SK-N-DZ (cell line): ENCODE measurements at regions not wholly inside any gene's neighbourhood (a gene's known extent, or its start where the extent isn't known, plus 50 kb on each side); places are given as distances from the start of the nearest gene placed in this dataset.
A peak's percentile ranks its signal among the peaks of the same experiment; 100 is the strongest.
"Not testable (repeated sequence)": the region's sequence is repeated elsewhere in the genome, so short reads cannot be mapped to it uniquely, and the experiment has no call there.

Source experiments
- DNase-seq: peaks from one replicate; pipeline ENCODE4 v3.0.0-alpha.2; 2015; ENCODE audit warnings: low spot score

- no peak for DNase-seq
Observed at GRCh38 chr6:97450087-97450486, 167.1 kb upstream of the MMS22L start.

DNA sequence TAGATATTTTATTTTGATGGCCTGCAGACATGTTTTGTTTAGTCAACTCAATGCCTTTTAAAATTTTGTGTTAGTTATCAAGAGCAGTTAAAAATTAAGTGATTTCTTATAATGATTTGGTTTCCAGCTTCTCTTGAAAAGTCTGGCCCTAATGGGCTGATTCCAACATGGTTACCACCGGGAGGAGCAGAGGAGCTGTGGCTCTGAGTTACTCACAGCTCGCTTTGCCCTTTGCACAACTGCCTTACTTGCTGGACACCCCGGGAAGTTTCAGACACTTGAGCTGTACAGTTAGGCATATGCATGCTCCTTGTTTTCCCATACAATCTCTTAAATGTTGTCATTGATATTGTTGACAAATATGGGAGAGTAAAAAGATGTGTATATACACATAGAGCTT is 173.1 kb upstream of the MMS22L start:
- DNase-seq, result no peak

DNA sequence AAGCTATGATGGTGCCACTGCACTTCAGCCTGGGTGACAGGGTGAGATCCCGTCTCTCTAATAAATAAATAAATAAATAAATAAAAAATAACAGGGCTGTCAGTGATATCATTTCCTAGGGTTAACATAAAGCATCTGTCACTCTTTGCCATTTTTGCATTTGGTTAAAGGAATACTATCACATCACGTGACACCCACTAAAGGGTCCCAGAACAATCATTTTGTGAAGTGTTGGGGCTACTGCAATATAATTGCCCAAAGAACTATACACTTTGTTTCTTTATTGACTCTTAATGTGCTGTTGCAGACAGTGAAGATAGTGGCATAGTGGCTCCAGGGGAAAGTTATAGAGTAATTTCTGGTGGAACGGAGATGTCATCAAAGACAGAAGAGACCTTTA is 176.5 kb upstream of the MMS22L start:
- no peak for DNase-seq

- DNase-seq, result no peak
Observed at GRCh38 chr6:97459986-97460385, 177.0 kb upstream of the MMS22L start.

DNA sequence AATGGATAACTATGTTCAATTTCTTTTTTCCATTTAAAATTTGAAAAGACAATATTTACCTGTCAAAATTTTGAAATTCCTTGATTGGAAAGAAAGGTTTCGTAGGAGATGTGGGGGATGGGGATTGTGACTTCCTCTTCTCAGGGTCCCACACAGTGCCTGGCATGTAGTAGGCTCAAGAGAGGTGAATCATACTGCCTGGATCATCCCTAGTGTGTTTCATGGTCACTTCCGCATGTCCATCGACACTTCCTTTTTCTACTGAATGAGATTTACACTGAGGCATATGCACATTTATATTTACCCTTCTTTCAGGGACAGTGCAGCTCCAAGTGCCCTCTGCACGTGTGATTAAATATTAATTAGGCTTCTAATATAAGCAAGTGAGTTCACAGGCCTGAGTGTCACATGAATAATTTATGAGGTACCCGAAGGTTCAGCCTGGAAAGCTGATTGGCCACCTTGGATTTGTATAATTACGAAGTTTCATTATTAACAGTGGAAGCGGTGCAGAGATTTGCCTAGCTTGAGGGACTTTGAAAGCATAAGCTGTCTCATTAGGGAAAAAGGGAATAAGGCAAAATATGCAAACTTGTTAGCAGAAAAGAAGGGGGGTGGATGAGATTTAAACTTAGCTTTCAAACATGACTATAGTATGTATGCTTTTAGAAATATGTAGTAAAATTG is 177.5 kb upstream of the MMS22L start:
- DNase-seq, result no peak

DNA sequence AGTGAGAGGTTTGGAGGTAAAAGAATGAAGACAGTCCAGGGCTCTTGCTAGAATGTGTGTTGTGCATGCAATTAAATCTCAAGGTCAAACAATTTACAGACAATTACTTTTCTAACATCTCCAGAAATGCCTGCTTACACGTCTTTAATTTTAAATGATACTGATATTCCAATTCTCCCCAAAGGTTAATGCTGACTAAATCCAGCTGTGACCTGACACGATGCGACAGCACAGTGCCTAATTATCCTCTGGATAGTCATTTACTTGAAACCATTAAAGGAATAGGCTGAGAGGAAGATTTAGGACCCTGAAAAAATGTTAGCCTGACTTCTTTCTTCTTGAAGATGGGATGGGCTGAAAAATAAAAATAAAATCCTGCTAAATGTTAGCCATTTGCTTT is 178.2 kb upstream of the MMS22L start:
- DNase-seq, result no peak

DNA sequence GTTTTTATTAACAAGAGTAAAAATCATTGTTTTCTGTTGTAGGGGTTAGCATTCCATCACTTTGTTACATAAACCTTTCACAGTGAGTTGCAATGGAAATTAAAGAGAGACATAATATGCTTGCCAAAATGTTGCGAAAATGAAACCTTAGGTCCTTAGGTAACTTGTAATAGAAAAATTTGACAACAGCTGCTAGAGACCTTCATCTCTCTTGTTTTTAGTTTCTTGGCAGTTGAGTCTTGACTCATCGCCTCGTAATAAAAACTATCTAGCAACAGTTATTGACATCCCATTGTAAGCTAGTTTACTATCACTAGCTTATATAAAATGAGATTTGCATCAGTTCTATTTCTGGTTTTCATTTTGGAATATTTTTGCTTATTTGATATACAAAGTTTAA is 179.0 kb upstream of the MMS22L start:
- no peak for DNase-seq

DNA sequence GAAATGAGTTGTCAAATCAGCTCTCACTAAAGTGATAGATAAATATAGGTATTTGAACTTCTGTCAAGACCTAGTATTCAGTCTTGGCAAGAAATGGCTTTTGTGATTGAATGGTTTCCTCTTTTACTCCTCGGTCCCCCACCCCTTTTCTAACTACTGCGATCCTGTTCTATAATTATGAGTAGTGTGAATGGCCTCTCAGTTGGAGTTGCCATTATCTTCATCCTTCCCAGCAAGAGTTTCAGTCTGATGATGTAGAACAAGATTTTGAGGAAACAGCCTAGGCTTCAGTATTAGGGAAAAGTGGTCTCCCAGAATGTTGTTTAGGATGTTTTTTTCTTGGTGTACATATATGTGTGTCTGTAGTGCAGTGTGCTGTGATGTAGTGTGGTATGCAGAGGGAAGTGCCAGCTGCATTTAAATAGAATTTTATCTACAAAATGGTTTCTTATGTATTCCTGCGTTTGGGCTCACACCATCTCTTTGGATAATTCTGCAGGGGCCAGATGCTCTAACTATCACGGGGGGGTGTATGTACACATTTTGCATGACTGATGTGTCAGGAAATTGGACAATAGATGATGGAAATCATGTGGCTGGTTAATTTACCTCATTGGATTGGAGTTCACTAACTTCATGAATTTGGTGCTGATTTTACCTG is 180.1 kb upstream of the MMS22L start:
- no peak for DNase-seq

DNA sequence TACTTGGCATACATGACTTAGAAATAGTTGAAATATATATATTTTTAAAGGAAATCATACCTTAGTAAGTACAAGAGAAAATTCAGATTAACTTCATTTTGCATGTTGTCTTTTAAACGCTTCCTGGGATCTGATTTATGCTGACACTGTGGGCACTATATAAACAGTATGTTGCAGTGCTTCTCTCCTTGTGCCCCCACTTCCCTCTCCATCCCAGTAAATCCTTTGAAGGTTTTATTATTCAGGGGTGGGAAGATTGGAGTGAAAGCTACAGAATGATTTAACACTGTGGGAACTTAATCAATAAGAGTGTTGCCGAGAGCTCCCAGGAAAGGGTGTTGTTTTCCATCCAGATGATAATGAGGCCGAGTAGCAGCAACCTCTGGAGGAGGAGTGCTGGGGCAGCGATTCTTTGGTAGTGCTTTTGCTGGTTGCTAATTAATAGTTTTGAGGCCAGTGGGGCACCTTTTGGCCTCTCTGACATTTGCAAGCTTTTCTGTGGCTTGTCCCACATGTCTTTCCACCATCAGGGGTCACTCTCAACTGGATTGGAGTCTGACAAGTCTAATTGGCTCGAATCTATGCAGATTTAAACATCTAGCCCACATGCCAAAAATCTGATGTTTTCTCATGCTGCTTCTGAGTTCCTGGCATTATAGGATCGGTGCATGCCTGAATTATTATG is 183.0 kb upstream of the MMS22L start:
- no peak for DNase-seq

GRCh38 chr6:97468981-97469380 is 186.0 kb upstream of the MMS22L start:
- no peak for DNase-seq

DNA sequence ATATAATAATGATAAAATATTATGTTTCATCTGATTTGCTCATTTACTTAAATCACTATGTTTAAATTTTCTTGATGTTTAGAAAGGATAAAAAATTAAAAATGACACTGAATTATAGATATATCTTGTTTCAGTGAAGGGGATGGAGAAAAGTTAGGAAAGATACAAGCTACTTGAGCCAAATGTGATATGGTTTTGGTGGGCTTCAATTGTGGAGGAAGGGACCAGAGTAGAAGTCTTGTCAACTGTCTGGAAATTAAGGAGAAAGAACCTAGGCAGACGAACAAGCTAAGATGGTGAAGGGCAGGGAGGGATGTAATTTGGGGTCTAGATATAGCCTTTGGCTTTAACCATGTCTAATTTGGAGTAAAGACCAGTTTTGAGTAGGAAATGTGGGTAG is 186.4 kb upstream of the MMS22L start:
- no peak for DNase-seq

GRCh38 chr6:97470322-97470721 is 187.3 kb upstream of the MMS22L start:
- DNase-seq, result peak; percentile 25

GRCh38 chr6:97473979-97474378 is 191.0 kb upstream of the MMS22L start:
- no peak for DNase-seq

DNA sequence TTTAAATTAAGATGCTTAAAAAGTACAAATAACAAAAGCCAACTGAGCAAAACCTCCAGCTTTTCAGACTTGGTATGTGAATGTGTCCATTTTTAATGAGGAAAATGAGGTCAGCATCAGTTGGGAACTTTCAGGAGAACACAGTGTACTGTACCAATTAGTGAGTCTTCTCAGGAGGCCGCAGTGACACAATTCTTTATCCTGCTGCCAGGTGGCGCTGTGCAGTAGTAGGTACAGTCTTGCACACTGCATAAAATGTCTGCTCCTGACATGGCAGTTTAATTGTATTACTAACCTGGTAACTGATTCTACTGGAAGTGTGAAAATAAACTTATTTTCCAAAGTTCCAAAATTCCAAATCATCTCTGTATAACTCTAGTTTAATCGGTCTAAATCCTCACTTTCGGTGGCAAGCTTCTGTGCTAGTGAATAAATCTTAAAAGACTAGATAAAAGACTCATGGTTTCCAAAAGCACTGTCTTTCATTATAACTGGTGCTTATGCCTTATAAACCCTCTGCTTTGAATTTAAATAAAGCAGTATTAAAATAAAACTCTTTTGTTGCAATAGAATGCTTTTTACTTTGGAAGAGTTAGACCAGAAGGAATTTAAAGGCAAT is 214.8 kb upstream of the MMS22L start:
- peak; percentile 75 for DNase-seq

DNA sequence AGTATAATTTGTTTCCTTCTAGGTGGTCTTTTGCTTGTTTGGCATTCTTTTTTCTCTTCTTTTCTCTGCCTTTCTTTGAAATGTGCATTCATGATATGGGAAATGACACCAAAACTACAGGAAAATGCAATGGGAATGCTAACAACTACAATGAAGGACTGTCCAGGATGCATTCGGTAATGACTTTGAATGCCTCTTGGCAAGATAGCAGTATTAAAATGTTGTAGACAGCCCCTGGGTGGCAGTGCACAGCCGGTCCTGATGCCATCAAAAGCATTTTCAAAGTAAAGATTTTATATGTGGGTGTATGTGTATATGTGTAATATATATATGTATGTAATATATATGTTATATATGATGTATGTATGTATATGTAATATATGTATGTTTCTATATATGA is 218.8 kb upstream of the MMS22L start:
- no peak for DNase-seq

DNA sequence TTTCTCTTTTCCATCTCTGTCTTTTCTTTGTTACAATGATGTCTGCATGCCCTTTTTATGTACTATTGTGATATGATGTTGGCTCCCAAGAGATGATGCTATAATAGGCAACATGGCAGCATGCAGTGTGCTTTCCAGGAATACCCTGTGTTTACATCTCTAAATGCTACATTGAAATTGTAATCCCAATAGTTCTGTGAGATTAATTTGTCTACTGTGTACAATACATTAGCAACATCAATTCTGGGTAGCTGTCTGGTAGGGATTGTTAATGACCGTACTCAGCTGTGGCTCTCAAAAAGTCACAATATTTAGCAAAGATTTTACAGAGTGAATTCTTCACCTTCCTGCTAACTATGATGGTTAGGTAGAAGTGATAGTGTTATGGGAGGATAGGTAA is 225.6 kb upstream of the MMS22L start:
- no peak for DNase-seq

- DNase-seq, result not testable (repeated sequence)
Observed at GRCh38 chr6:97513260-97513659, 230.2 kb upstream of the MMS22L start.

GRCh38 chr6:97524811-97525210 is 241.8 kb upstream of the MMS22L start:
- DNase-seq, result peak; percentile 5

DNA sequence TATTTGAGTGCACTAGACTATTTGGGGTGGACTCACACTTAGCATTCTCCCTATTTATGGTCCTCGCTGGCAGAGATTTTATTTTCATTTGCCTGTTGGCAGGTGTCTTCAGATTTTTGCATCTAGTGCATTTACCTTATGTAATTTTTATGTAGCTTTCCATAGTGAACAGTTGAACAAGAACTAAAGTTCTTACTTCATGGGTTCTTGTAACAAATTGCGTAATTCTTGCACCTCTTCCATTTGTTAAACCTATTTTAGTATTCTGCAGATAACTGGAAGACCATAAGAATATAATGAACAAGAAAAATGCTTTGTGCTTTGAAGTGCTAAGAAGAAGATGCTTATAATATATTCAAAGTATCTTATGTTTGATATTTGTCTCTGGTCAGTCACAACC is 252.8 kb upstream of the MMS22L start:
- no peak for DNase-seq

GRCh38 chr6:97548354-97548753 is 265.3 kb upstream of the MMS22L start:
- no peak for DNase-seq

GRCh38 chr6:97557355-97557754 is 274.3 kb upstream of the MMS22L start:
- no peak for DNase-seq

- DNase-seq, result peak; percentile 3
Observed at GRCh38 chr6:97563529-97563928, 280.5 kb upstream of the MMS22L start.

DNA sequence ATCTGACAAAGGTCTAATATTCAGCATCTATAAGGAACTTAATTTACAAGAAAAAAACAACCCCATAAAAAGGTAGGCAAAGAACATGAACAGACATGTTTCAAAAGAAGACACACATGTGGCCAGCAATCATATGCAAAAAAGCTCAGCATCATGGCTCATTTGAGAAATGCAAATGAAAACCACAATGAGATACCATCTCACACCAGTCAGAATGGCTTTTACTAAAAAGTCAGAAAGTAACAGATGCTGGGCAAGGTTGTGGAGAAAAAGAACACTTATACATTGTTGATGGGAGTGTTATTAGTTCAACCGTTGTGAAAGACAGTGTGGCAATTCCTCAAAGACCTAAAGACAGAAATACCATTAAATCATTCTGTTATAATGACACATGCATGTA is 289.9 kb upstream of the MMS22L start:
- no peak for DNase-seq
